Lower lobe of right lung (tissue), 2 donors: ENCODE measurements at regions not wholly inside any gene's neighbourhood (a gene's known extent, or its start where the extent isn't known, plus 50 kb on each side); places are given as distances from the start of the nearest gene placed in this dataset.

ENCODE experiments used
- ATAC-seq, 2 donors: fragments of 200-7000 bp; cut with Tn5 transposase; one replicate each; pipeline ENCODE4 v1.9.1; 2020 to 2022; ENCODE audit warnings: mild to moderate bottlenecking in 2 of 2, moderate library complexity in 2 of 2
- DNase-seq: peaks from one replicate; pipeline ENCODE4 v3.0.0-alpha.2; 2020
- H3K27ac ChIP-seq: fragments of 200-600 bp; one replicate; pipeline ENCODE4 v1.8.0; 2022
- H3K27me3 ChIP-seq: fragments of 200-600 bp; one replicate; pipeline ENCODE4 v1.8.0; 2022; ENCODE audit warnings: low read depth
- H3K36me3 ChIP-seq: fragments of 200-600 bp; one replicate; pipeline ENCODE4 v1.8.0; 2022; ENCODE audit warnings: mild to moderate bottlenecking
- H3K4me1 ChIP-seq: fragments of 200-600 bp; one replicate; pipeline ENCODE4 v1.8.0; 2022
- H3K4me3 ChIP-seq: fragments of 200-600 bp; one replicate; pipeline ENCODE4 v1.8.0; 2022; ENCODE audit warnings: mild to moderate bottlenecking
- H3K9me3 ChIP-seq: fragments of 200-600 bp; one replicate; pipeline ENCODE4 v1.8.0; 2022
- CTCF ChIP-seq: fragments of 200-600 bp; IDR thresholded peaks from one replicate; pipeline ENCODE4 v1.8.0; 2022; ENCODE audit warnings: antibody characterized with exemption, mild to moderate bottlenecking
- intact Hi-C: fragments of 100-400 bp; cut with DNase I; formaldehyde crosslinking; loops from one replicate; pipeline ENCODE4 v1.11.0; 2022
- donor health status: DM: no; HTN: yes; CAD: no; lungs with severe emphysema.

DNA sequence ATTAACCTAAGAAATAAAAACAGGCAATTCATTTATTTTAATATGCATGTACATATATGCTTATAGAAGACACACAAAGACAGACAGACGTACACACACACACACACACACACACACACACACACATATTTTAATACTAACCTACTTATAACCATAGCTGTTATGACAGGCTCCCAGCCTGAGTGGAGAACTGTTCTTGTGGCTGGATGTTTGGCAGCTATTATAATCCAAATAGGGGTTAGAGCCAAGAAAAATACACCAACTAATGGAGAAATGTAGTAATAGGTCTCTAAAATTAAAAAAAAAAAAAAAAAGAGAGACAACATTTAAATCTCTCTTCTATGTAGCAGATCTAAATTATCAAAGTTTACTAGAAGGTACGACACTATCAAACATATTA lies 91.8 kb downstream of the SLC41A2 start:
- DNase-seq (no peak), ATAC-seq (no peak)
- H3K4me3 ChIP-seq: no peak overlapping the region
- H3K27ac ChIP-seq: no peak overlapping the region
- no peaks in the 10 kb centered on the region for H3K36me3 ChIP-seq
- no peaks in the 10 kb centered on the region for H3K27me3 ChIP-seq
- intact Hi-C loops: no loop called here
- peaks cover 25% of the 10 kb centered on the region for H3K4me1 ChIP-seq
- no peaks in the 10 kb centered on the region for H3K9me3 ChIP-seq
- TF ChIP-seq CTCF: no peak

- DNase-seq (no peak), ATAC-seq (no peak)
- intact Hi-C loops: no loop called here
- Histone ChIP-seq H3K36me3 (no peaks in the 10 kb centered on the region), H3K27me3 (no peaks in the 10 kb centered on the region), H3K9me3 (no peaks in the 10 kb centered on the region), H3K4me3 (no peak overlapping the region), H3K27ac (no peak overlapping the region), H3K4me1 (peaks cover 25% of the 10 kb centered on the region)
- TF ChIP-seq CTCF: no peak
These were observed 93.0 kb downstream of the SLC41A2 start for GRCh38 chr12:104865080-104865479.

- intact Hi-C loops: no loop called here
- Histone ChIP-seq H3K9me3 (no peaks in the 10 kb centered on the region), H3K27ac (no peak overlapping the region), H3K36me3 (no peaks in the 10 kb centered on the region), H3K4me3 (no peak overlapping the region), H3K27me3 (no peaks in the 10 kb centered on the region), H3K4me1 (peaks cover 25% of the 10 kb centered on the region)
- no peak for TF ChIP-seq CTCF
- ATAC-seq: no peak
- no peak for DNase-seq
These were observed 93.4 kb downstream of the SLC41A2 start for GRCh38 chr12:104864668-104865067.

- H3K27ac ChIP-seq: no peak overlapping the region
- no peak for ATAC-seq
- no peaks in the 10 kb centered on the region for H3K36me3 ChIP-seq
- H3K27me3 ChIP-seq: no peaks in the 10 kb centered on the region
- no peaks in the 10 kb centered on the region for H3K9me3 ChIP-seq
- intact Hi-C loops: no loop called here
- H3K4me1 ChIP-seq: peaks cover 25% of the 10 kb centered on the region
- no peak overlapping the region for H3K4me3 ChIP-seq
- DNase-seq: no peak
- TF ChIP-seq CTCF: no peak
These were observed 94.7 kb downstream of the SLC41A2 start for GRCh38 chr12:104863296-104863948.

DNA sequence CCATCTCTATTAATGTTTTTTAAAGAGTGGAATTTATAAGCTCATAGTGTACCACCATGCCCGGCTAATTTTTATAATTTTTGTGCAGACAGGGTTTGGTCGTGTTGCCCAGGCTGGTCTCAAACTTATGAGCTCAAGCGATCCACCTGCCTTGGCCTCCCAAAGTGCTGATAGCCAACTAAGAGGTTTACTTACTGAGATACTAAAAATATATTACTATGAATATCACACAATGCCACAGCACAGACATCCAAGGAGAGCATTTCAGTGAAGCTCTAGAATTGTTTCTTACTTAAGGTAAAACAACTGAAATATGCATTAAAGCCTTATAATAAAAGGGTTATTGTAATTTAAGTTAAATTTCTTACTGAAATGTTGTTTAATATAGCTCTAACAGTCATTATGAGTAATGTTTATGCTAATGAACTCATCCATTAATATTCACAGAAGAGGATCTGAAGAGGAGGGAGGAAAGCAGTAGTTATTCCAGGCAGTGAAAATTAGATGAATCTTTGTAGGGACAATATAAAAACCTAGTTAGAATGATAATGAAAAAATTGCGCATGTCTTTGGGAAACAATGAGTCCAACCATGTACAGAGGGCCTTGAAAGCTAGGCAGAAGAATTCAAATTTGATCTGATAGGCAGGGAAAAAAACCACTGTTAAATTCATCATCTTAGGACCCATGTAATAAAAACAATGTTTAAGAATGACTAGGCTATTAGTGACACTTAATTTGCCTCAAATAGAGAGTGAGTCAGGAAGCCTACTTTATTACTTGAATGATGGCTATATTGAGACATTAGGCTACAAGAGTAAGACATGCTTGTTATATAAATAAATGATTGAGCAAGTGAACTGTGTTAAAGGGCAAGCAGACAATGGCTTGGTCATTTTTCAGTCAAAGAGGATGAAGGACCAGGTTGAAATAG lies 99.2 kb downstream of the SLC41A2 start:
- intact Hi-C loops: no loop called here

More for the DNA sequence above, 99.2 kb downstream of the SLC41A2 start:
- Histone ChIP-seq H3K36me3 (no peaks in the 10 kb centered on the region), H3K27ac (no peak overlapping the region), H3K27me3 (no peaks in the 10 kb centered on the region), H3K9me3 (no peaks in the 10 kb centered on the region), H3K4me3 (no peak overlapping the region), H3K4me1 (peaks cover 4% of the 10 kb centered on the region)
- TF ChIP-seq CTCF: no peak
- ATAC-seq (no peak), DNase-seq (no peak)
